ENCODE measurements at regions not wholly inside any gene's neighbourhood (a gene's known extent, or its start where the extent isn't known, plus 50 kb on each side); places are given as distances from the start of the nearest gene placed in this dataset.

GRCh38 chr18:64202210-64202836, 53.4 kb upstream of the LINC00305 start:
- H3K4me3 ChIP-seq (ENCODE audit: low read length), result no peak overlapping the region
- H3F3A ChIP-seq (ENCODE audit: control insufficient read depth, insufficient read depth), result no peaks in the 10 kb centered on the region
- H3K27ac ChIP-seq (ENCODE audit: low read depth, low read length), result no peak overlapping the region
- no peak for TF ChIP-seq CTCF (IDR thresholded peaks at IDR 0.05; ENCODE audit: low read depth, low read length, poor library complexity, severe bottlenecking)
- TF ChIP-seq EZH2phosphoT487 (IDR thresholded peaks at IDR 0.05; ENCODE audit: borderline replicate concordance, low read length), result no peak
- H3K9me2 ChIP-seq (replicated peaks; ENCODE audit: control insufficient read depth, low read length), result no peaks in the 10 kb centered on the region
- no peak overlapping the region for H3K4me2 ChIP-seq (ENCODE audit: low read length)
- no peaks in the 10 kb centered on the region for H3K9me3 ChIP-seq (ENCODE audit: control insufficient read depth, insufficient read depth, low read length)
- no peaks in the 10 kb centered on the region for H3K36me3 ChIP-seq (ENCODE audit: control insufficient read depth, low read length)
- H3K27me3 ChIP-seq (ENCODE audit: control insufficient read depth, low read length), result no peaks in the 10 kb centered on the region
- H3K79me2 ChIP-seq (ENCODE audit: control insufficient read depth, low read length), result no peaks in the 10 kb centered on the region
- no peaks in the 10 kb centered on the region for H3K4me1 ChIP-seq (ENCODE audit: control insufficient read depth, low read length)
- no peaks in the 10 kb centered on the region for H4K20me1 ChIP-seq (ENCODE audit: control insufficient read depth, insufficient read depth, low read depth, low read length)

GRCh38 chr18:64201781-64202180, 52.9 kb upstream of the LINC00305 start:
- H3K4me1 ChIP-seq (ENCODE audit: control insufficient read depth, low read length), result no peaks in the 10 kb centered on the region
- H3K36me3 ChIP-seq (ENCODE audit: control insufficient read depth, low read length), result no peaks in the 10 kb centered on the region
- H3K79me2 ChIP-seq (ENCODE audit: control insufficient read depth, low read length), result no peaks in the 10 kb centered on the region
- TF ChIP-seq CTCF (IDR thresholded peaks at IDR 0.05; ENCODE audit: low read depth, low read length, poor library complexity, severe bottlenecking) (no peak), EZH2phosphoT487 (IDR thresholded peaks at IDR 0.05; ENCODE audit: borderline replicate concordance, low read length) (no peak)
- H3K4me3 ChIP-seq (ENCODE audit: low read length), result no peak overlapping the region
- H3F3A ChIP-seq (ENCODE audit: control insufficient read depth, insufficient read depth), result no peaks in the 10 kb centered on the region
- H3K27ac ChIP-seq (ENCODE audit: low read depth, low read length), result no peak overlapping the region
- no peaks in the 10 kb centered on the region for H3K9me3 ChIP-seq (ENCODE audit: control insufficient read depth, insufficient read depth, low read length)
- no peaks in the 10 kb centered on the region for H3K9me2 ChIP-seq (replicated peaks; ENCODE audit: control insufficient read depth, low read length)
- no peak overlapping the region for H3K4me2 ChIP-seq (ENCODE audit: low read length)
- H3K27me3 ChIP-seq (ENCODE audit: control insufficient read depth, low read length), result no peaks in the 10 kb centered on the region
- H4K20me1 ChIP-seq (ENCODE audit: control insufficient read depth, insufficient read depth, low read depth, low read length), result no peaks in the 10 kb centered on the region

GRCh38 chr18:64199581-64199980, 50.7 kb upstream of the LINC00305 start:
- TF ChIP-seq EZH2phosphoT487 (IDR thresholded peaks at IDR 0.05; ENCODE audit: borderline replicate concordance, low read length) (no peak), CTCF (IDR thresholded peaks at IDR 0.05; ENCODE audit: low read depth, low read length, poor library complexity, severe bottlenecking) (no peak)

More at GRCh38 chr18:64199581-64199980, 50.7 kb upstream of the LINC00305 start:
- H4K20me1 ChIP-seq (ENCODE audit: control insufficient read depth, insufficient read depth, low read depth, low read length), result no peaks in the 10 kb centered on the region
- H3K9me3 ChIP-seq (ENCODE audit: control insufficient read depth, insufficient read depth, low read length), result no peaks in the 10 kb centered on the region
- H3K27ac ChIP-seq (ENCODE audit: low read depth, low read length), result no peak overlapping the region
- no peaks in the 10 kb centered on the region for H3K36me3 ChIP-seq (ENCODE audit: control insufficient read depth, low read length)
- no peaks in the 10 kb centered on the region for H3K9me2 ChIP-seq (replicated peaks; ENCODE audit: control insufficient read depth, low read length)
- H3F3A ChIP-seq (ENCODE audit: control insufficient read depth, insufficient read depth), result no peaks in the 10 kb centered on the region
- H3K4me2 ChIP-seq (ENCODE audit: low read length), result no peak overlapping the region
- H3K79me2 ChIP-seq (ENCODE audit: control insufficient read depth, low read length), result no peaks in the 10 kb centered on the region
- H3K27me3 ChIP-seq (ENCODE audit: control insufficient read depth, low read length), result no peaks in the 10 kb centered on the region
- no peaks in the 10 kb centered on the region for H3K4me1 ChIP-seq (ENCODE audit: control insufficient read depth, low read length)
- no peak overlapping the region for H3K4me3 ChIP-seq (ENCODE audit: low read length)
